Right lobe of liver (tissue), 6 donors: ENCODE measurements at regions not wholly inside any gene's neighbourhood (a gene's known extent, or its start where the extent isn't known, plus 50 kb on each side); places are given as distances from the start of the nearest gene placed in this dataset.
"Not testable (repeated sequence)": the region's sequence is repeated elsewhere in the genome, so short reads cannot be mapped to it uniquely, and the experiment has no call there.

ENCODE experiments used
- ATAC-seq, 4 donors: fragments of 200-7000 bp; cut with Tn5 transposase; one replicate each; pipeline ENCODE4 v1.9.1; 2020; ENCODE audit warnings: mild to moderate bottlenecking in 4 of 4, moderate library complexity in 4 of 4
- DNase-seq, 3 donors: peaks; one replicate each; pipeline ENCODE4 v3.0.0-alpha.2; 2020
- H3K27ac ChIP-seq, 3 donors: fragments of 200-600 bp; one replicate each; pipeline ENCODE4 v1.8.0; 2022
- H3K27me3 ChIP-seq, 2 donors: fragments of 200-600 bp; one replicate each; pipeline ENCODE4 v1.8.0; 2022
- H3K36me3 ChIP-seq, 4 donors: fragments of 200-600 bp; sonication (generic) in 1 of 4; one replicate each; pipeline versions ENCODE4 v1.5.1 to v1.8.0; 2017 to 2022; ENCODE audit warnings: control low read depth in 1 of 4
- H3K4me1 ChIP-seq, 4 donors: fragments of 200-600 bp; sonication (generic) in 1 of 4; one replicate each; pipeline versions ENCODE4 v1.5.1 to v1.8.0; 2017 to 2022; ENCODE audit warnings: control low read depth in 1 of 4
- H3K4me3 ChIP-seq, 3 donors: fragments of 200-600 bp; one replicate each; pipeline ENCODE4 v1.8.0; 2022
- H3K9me3 ChIP-seq, 4 donors: fragments of 200-600 bp; sonication (generic) in 1 of 4; one replicate each; pipeline versions ENCODE4 v1.5.1 to v1.8.0; 2017 to 2022; ENCODE audit warnings: control low read depth in 1 of 4
- CTCF ChIP-seq, 4 donors: fragments of 200-600 bp in 3 of 4; fragments of 450-650 bp in 1 of 4; IDR thresholded peaks; one replicate each; pipeline versions ENCODE4 v1.5.1 to v1.8.0; 2016 to 2022; ENCODE audit warnings: antibody characterized with exemption in 4 of 4, mild to moderate bottlenecking in 2 of 4
- POLR2A ChIP-seq: fragments of 450-650 bp; IDR thresholded peaks from one replicate; pipeline ENCODE4 v1.6.1; 2017; ENCODE audit warnings: antibody characterized with exemption, mild to moderate bottlenecking
- WGBS: methylation state at CpG from one replicate; pipeline ENCODE4 v1.1.6; 2018; ENCODE audit warnings: low coverage, low lambda C conversion rate; ENCODE audit not compliant: insufficient coverage; ENCODE audit errors: missing lambda C conversion rate; 5-methylcytosine and 5-hydroxymethylcytosine counted together
- intact Hi-C, 2 donors: fragments of 100-400 bp; cut with DNase I; formaldehyde crosslinking; loops; one replicate each; pipeline versions ENCODE4 v1.11.2 to v1.14.1; 2022
- donor health status: DM: no; HTN: yes; CAD: no.
- donor health status: DM: no; HTN: no; CAD: no.
- donor health status: DM: no; HTN: no; CAD: no.
- donor health status: DM: no; HTN: yes; CAD: no.
- donor health status: DM: no; HTN: yes; CAD: no.

- Histone ChIP-seq H3K36me3 (no peaks in the 10 kb centered on the region), H3K4me3 (no peak overlapping the region), H3K27me3 (peaks cover 0 to 3% of the 10 kb centered on the region in 2 donors), H3K4me1 (no peaks in the 10 kb centered on the region), H3K27ac (no peak overlapping the region), H3K9me3 (no peaks in the 10 kb centered on the region)
- 53% methylated on average over 5 of the region's 5 CpGs for WGBS
- no peak for ATAC-seq
- intact Hi-C loops = loop anchor here in 1 of 2 donors (10.0 kb wide), 1 partner anchor 745 kb away; the partner anchor contains the start of genes HOXD12 and HOXD13
- no peak for TF ChIP-seq POLR2A
- TF ChIP-seq CTCF (IDR thresholded peaks at IDR 0.05) = no peak
- DNase-seq = no peak
Measured at GRCh38 chr2:175350105-175350504, 168.6 kb upstream of the ATP5MC3 start.

GRCh38 chr2:175342085-175342484 is 160.6 kb upstream of the ATP5MC3 start:
- DNase-seq = no peak
- TF ChIP-seq CTCF (IDR thresholded peaks at IDR 0.05) = no peak
- TF ChIP-seq POLR2A = no peak
- Histone ChIP-seq H3K36me3 (no peaks in the 10 kb centered on the region), H3K9me3 (no peaks in the 10 kb centered on the region), H3K4me3 (no peak overlapping the region), H3K4me1 (no peaks in the 10 kb centered on the region), H3K27me3 (no peaks in the 10 kb centered on the region), H3K27ac (no peak overlapping the region)
- intact Hi-C loops = no loop called here
- no peak for ATAC-seq

- no peaks in the 10 kb centered on the region for H3K27me3 ChIP-seq
- no peaks in the 10 kb centered on the region for H3K4me1 ChIP-seq
- H3K9me3 ChIP-seq = no peaks in the 10 kb centered on the region
- no peaks in the 10 kb centered on the region for H3K36me3 ChIP-seq
- no peak for DNase-seq
- 67% methylated on average over 3 of the region's 3 CpGs for WGBS
- no peak for ATAC-seq
- TF ChIP-seq CTCF (IDR thresholded peaks at IDR 0.05) = no peak
- TF ChIP-seq POLR2A = no peak
- intact Hi-C loops = no loop called here
- no peak overlapping the region for H3K4me3 ChIP-seq
- no peak overlapping the region for H3K27ac ChIP-seq
Measured at GRCh38 chr2:175330195-175330594, 148.7 kb upstream of the ATP5MC3 start.

- DNase-seq = no peak
- intact Hi-C loops = no loop called here
- Histone ChIP-seq H3K4me3 (no peak overlapping the region), H3K36me3 (no peaks in the 10 kb centered on the region), H3K9me3 (no peaks in the 10 kb centered on the region), H3K27ac (no peak overlapping the region), H3K27me3 (no peaks in the 10 kb centered on the region), H3K4me1 (no peaks in the 10 kb centered on the region)
- WGBS = 62% methylated on average over 3 of the region's 3 CpGs
- no peak for ATAC-seq
- no peak for TF ChIP-seq POLR2A
- no peak for TF ChIP-seq CTCF (IDR thresholded peaks at IDR 0.05)
Measured at GRCh38 chr2:175326801-175327200, 145.3 kb upstream of the ATP5MC3 start.

GRCh38 chr2:175326164-175326563 is 144.7 kb upstream of the ATP5MC3 start:
- DNase-seq, H3K27me3 ChIP-seq, intact Hi-C loops, H3K36me3 ChIP-seq, H3K4me1 ChIP-seq, H3K4me3 ChIP-seq, H3K9me3 ChIP-seq, ATAC-seq, H3K27ac ChIP-seq: not testable (repeated sequence)
- WGBS = 39% methylated on average over 2 of the region's 2 CpGs
